ENCODE measurements at regions not wholly inside any gene's neighbourhood (a gene's known extent, or its start where the extent isn't known, plus 50 kb on each side); places are given as distances from the start of the nearest gene placed in this dataset.

DNA sequence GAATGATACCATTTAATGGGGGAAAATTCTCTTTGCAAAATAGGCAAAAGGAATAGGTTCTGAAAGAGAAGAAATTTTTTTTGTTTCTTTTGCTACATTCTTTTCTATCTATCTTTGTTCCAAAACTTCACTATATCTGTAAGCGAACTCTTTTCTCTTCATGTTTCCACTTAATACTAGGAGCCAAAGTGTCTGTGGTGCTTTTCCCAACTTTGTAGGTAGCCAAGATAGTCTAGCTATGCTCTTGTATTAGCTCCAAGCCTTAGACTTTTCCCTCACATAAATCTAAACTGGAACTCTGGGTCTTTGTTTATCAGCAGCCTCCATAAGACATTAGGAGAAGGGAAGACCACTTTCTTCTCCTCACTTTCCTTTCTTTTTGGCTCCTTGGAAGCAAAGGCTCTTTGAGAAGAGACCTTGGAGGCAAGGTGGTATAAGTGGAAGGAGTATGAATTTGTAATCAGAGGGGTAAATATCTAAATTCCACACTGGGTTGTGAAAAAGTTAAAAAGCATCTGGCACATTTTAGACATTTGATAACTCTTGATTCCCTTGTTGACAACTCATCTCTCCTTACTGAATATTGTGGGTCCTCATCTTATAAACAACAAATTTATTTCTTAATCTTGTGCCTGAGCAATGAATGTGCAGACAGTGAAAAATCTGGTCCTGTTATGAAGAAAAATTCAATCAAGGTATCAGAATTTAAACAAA, 130.0 kb downstream of the EHF start:
- CTCF ChIA-PET = interaction anchor here (0.6 kb wide), 1 partner anchor 140 kb away, joined by 3 read pairs; no protein-coding TSS in a partner anchor
- Histone ChIP-seq H3K27me3 (ENCODE audit: control insufficient read depth, insufficient read depth, low read length) (peaks cover 2% of the 10 kb centered on the region), H3K4me3 (ENCODE audit: low read depth, low read length) (no peak overlapping the region), H3K9me3 (ENCODE audit: control insufficient read depth, insufficient read depth, low read length) (no peaks in the 10 kb centered on the region), H3K27ac (ENCODE audit: low read depth, low read length) (no peak overlapping the region)
- POLR2A ChIA-PET = interaction anchor here (0.7 to 1.0 kb wide), 2 partner anchors 9 to 136 kb away, joined by 3 to 4 read pairs; no protein-coding TSS in a partner anchor
- DNase-seq (ENCODE audit: low read depth, low spot score) = no peak
- TF ChIP-seq, protein P1, sequence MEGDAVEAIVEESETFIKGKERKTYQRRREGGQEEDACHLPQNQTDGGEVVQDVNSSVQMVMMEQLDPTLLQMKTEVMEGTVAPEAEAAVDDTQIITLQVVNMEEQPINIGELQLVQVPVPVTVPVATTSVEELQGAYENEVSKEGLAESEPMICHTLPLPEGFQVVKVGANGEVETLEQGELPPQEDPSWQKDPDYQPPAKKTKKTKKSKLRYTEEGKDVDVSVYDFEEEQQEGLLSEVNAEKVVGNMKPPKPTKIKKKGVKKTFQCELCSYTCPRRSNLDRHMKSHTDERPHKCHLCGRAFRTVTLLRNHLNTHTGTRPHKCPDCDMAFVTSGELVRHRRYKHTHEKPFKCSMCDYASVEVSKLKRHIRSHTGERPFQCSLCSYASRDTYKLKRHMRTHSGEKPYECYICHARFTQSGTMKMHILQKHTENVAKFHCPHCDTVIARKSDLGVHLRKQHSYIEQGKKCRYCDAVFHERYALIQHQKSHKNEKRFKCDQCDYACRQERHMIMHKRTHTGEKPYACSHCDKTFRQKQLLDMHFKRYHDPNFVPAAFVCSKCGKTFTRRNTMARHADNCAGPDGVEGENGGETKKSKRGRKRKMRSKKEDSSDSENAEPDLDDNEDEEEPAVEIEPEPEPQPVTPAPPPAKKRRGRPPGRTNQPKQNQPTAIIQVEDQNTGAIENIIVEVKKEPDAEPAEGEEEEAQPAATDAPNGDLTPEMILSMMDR (IDR thresholded peaks at IDR 0.05; ENCODE audit: low read depth, low read length) = no peak

DNA sequence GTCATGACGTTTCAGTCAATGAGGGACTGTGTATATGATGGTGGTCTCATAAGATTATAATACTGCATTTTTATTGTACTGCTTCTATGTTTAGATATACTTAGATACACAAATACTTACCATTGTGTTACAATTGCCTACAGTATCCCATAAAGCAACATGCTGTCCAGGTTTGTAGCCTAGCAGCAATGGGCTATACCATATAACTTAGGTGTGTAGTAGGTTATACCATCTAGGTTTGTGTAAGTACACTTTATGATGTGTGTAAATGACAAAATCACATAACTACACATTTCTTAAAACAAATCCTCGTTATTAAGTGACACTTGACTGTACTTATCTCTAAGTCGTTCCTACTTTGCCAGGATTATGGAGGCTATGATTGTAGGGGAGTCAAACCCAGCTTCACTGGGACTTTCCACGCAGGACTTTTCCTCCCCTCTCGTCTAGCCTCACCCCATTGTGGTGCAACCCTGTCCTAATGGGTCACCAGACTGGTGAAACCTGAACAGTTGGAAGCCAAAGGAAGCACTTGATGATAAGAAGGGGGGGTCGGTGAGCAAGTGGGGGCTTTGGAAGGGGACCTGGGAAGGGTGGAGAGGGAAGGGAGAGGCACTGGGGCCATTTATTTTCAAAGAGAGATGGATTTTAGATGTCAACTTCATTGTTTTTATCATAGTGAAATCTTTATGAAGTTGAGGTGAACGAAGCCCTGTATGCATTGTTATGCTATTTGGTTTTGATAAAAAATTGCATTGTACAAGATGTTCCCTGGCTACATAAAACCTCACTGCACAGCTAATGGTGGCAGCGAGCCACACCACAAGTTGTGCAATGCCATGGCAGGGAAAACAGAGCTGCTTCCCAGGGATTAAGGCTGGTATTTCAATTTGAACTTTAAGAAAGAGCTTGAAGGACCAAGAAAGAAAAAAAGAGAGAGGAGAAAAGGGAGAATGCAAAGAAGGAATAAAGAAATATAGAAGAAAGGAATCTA, 129.1 kb downstream of the EHF start:
- ChIA-PET POLR2A (interaction anchor here (0.7 to 1.0 kb wide), 2 partner anchors 8 to 135 kb away, joined by 3 to 4 read pairs; no protein-coding TSS in a partner anchor), CTCF (interaction anchor here (0.6 kb wide), 1 partner anchor 141 kb away, joined by 3 read pairs; no protein-coding TSS in a partner anchor)
- H3K27ac ChIP-seq (ENCODE audit: low read depth, low read length) = no peak overlapping the region
- H3K27me3 ChIP-seq (ENCODE audit: control insufficient read depth, insufficient read depth, low read length) = peaks cover 2% of the 10 kb centered on the region
- DNase-seq (ENCODE audit: low read depth, low spot score) = peak; percentile 57
- no peak overlapping the region for H3K4me3 ChIP-seq (ENCODE audit: low read depth, low read length)
- no peaks in the 10 kb centered on the region for H3K9me3 ChIP-seq (ENCODE audit: control insufficient read depth, insufficient read depth, low read length)
- TF ChIP-seq, protein P1 (IDR thresholded peaks at IDR 0.05; ENCODE audit: low read depth, low read length) = no peak

DNA sequence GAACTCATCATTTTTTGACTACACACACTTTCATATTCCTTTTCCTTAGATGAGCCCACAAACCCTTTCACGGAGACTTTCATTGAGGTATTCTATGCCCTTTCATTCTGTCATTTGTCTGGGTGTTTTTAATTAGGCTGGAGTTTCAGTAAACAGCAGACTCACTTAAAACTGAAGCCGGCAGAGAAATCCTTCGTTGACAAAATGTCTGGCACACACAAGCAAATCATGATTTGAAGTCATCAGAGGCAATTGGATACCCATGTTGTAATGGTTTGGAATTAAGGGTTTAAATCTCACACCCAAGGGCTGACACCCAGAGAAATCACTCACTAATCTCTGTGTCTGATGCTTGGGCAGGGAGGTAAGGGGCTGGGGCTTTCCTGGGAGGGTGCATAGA, 127.1 kb downstream of the EHF start:
- POLR2A ChIA-PET = no interaction called here

DNA sequence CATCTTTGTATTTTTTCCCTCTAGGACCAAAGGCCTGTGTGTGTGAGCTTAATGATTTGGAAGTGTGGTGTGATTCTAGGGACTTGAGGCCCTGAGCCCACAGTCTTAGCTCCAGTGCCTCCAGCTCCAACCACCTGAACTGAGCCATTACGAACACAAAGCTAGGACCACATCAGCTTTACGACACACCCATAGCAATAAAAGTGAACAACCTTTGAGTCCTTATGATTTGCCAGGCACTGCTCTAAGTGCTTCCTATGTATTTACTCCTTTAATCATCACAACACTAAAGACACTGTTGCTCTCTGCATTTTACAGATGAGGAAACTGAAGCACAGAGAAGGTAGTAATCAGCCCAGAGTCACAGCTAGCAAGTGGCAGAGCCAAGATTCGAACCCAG, 126.4 kb downstream of the EHF start:
- peaks cover 4% of the 10 kb centered on the region for H3K27me3 ChIP-seq (ENCODE audit: control insufficient read depth, insufficient read depth, low read length)
- H3K27ac ChIP-seq (ENCODE audit: low read depth, low read length) = no peak overlapping the region
- TF ChIP-seq, protein P1 (IDR thresholded peaks at IDR 0.05; ENCODE audit: low read depth, low read length) = no peak
- no peak for DNase-seq (ENCODE audit: low read depth, low spot score)
- ChIA-PET POLR2A (no interaction called here), CTCF (no interaction called here)
- H3K4me3 ChIP-seq (ENCODE audit: low read depth, low read length) = no peak overlapping the region
- H3K9me3 ChIP-seq (ENCODE audit: control insufficient read depth, insufficient read depth, low read length) = no peaks in the 10 kb centered on the region

More for the DNA sequence above, 127.1 kb downstream of the EHF start:
- Histone ChIP-seq H3K27ac (ENCODE audit: low read depth, low read length) (no peak overlapping the region), H3K9me3 (ENCODE audit: control insufficient read depth, insufficient read depth, low read length) (no peaks in the 10 kb centered on the region), H3K4me3 (ENCODE audit: low read depth, low read length) (no peak overlapping the region), H3K27me3 (ENCODE audit: control insufficient read depth, insufficient read depth, low read length) (peaks cover 2% of the 10 kb centered on the region)
- TF ChIP-seq, protein P1 (IDR thresholded peaks at IDR 0.05; ENCODE audit: low read depth, low read length) = no peak
- CTCF ChIA-PET = no interaction called here
- no peak for DNase-seq (ENCODE audit: low read depth, low spot score)
